Activated naive CD4-positive, alpha-beta T cell treated with anti-CD3 and anti-CD28 coated beads, Interleukin-2, amount 10 ng/mL, durations not matched to agents 7 days and 5 days (primary cell): ENCODE measurements at regions not wholly inside any gene's neighbourhood (a gene's known extent, or its start where the extent isn't known, plus 50 kb on each side); places are given as distances from the start of the nearest gene placed in this dataset.
"Not testable (repeated sequence)": the region's sequence is repeated elsewhere in the genome, so short reads cannot be mapped to it uniquely, and the experiment has no call there.

Experiments used
- CTCF ChIA-PET: fragments of 350-600 bp; sonication (Branson Sonifier 250); formaldehyde crosslinking; loops from one replicate; lab custom pipeline; 2021; ENCODE audit warnings: antibody characterized with exemption; lab: Charles Lee
- DNase-seq: peaks from one replicate; pipeline ENCODE4 v3.0.0-alpha.2; 2020
- H3K27ac Mint-ChIP-seq: one replicate; pipeline ENCODE4 v1.8.0; 2021; ENCODE audit warnings: mild to moderate bottlenecking, moderate library complexity, mixed read lengths
- H3K27me3 Mint-ChIP-seq: one replicate; pipeline ENCODE4 v1.8.0; 2021; ENCODE audit warnings: mild to moderate bottlenecking, mixed read lengths
- H3K36me3 Mint-ChIP-seq: one replicate; pipeline ENCODE4 v1.8.0; 2021; ENCODE audit warnings: mixed read lengths
- H3K4me1 Mint-ChIP-seq: one replicate; pipeline ENCODE4 v1.8.0; 2021; ENCODE audit warnings: mixed read lengths
- H3K4me3 Mint-ChIP-seq: one replicate; pipeline ENCODE4 v1.8.0; 2021; ENCODE audit warnings: mild to moderate bottlenecking, moderate library complexity, mixed read lengths
- H3K9me3 Mint-ChIP-seq: one replicate; pipeline ENCODE4 v1.8.0; 2021; ENCODE audit warnings: mixed read lengths

- Mint-ChIP-seq H3K9me3 (no peaks in the 10 kb centered on the region), H3K4me3 (no peak overlapping the region)
- CTCF ChIA-PET, result interaction anchor here (1.4 to 2.5 kb wide), 2 partner anchors 9 to 13 kb away, joined by 3 to 19 read pairs; no protein-coding TSS in a partner anchor
These were observed 215.5 kb downstream of the TFCP2L1 start for GRCh38 chr2:121069434-121069969.

DNA sequence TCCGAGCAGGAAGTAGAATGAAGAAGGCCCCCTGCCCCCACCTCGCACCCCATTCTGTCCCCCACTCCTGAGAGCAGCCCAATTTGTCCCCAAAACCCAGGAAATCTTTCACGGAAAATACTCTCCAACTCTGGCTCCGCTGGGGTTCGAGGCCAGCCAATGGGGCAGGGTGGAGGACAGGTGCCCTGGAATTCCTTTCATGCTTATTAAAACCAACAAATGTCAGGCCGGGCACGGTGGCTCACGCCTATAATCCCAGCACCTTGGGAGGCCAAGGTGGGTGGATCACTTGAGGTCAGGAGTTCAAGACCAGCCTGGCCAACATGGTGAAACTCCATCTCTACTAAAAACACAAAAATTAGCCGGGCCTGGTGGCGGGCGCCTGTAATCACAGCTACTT, 214.9 kb downstream of the TFCP2L1 start:
- not testable (repeated sequence) for H3K9me3 Mint-ChIP-seq, DNase-seq, H3K27me3 Mint-ChIP-seq, H3K4me1 Mint-ChIP-seq, H3K4me3 Mint-ChIP-seq, H3K36me3 Mint-ChIP-seq, H3K27ac Mint-ChIP-seq
- CTCF ChIA-PET, result interaction anchor here (2.5 kb wide), 1 partner anchor 12 kb away, joined by 19 read pairs; no protein-coding TSS in a partner anchor

More at GRCh38 chr2:121069434-121069969, 215.5 kb downstream of the TFCP2L1 start:
- DNase-seq, result no peak
- Mint-ChIP-seq H3K4me1 (no peaks in the 10 kb centered on the region), H3K27ac (no peak overlapping the region), H3K27me3 (no peaks in the 10 kb centered on the region), H3K36me3 (no peaks in the 10 kb centered on the region)

- Mint-ChIP-seq H3K9me3 (no peaks in the 10 kb centered on the region), H3K4me3 (no peak overlapping the region), H3K36me3 (no peaks in the 10 kb centered on the region), H3K4me1 (no peaks in the 10 kb centered on the region), H3K27ac (no peak overlapping the region), H3K27me3 (no peaks in the 10 kb centered on the region)
- peak; percentile 65 for DNase-seq
- CTCF ChIA-PET, result interaction anchor here (1.2 to 2.5 kb wide), 5 partner anchors 11 to 375 kb away, joined by 3 to 19 read pairs (median 4); no protein-coding TSS in a partner anchor
These were observed 213.9 kb downstream of the TFCP2L1 start for GRCh38 chr2:121071034-121071504.

- H3K9me3 Mint-ChIP-seq, result no peaks in the 10 kb centered on the region
- no peaks in the 10 kb centered on the region for H3K36me3 Mint-ChIP-seq
- no peaks in the 10 kb centered on the region for H3K4me1 Mint-ChIP-seq
- no peaks in the 10 kb centered on the region for H3K27me3 Mint-ChIP-seq
- no peak for DNase-seq
- H3K27ac Mint-ChIP-seq, result no peak overlapping the region
- no peak overlapping the region for H3K4me3 Mint-ChIP-seq
- CTCF ChIA-PET, result interaction anchor here (1.6 to 1.8 kb wide), 2 partner anchors 13 to 377 kb away, joined by 4 to 14 read pairs; no protein-coding TSS in a partner anchor
These were observed 212.2 kb downstream of the TFCP2L1 start for GRCh38 chr2:121072784-121073183.

GRCh38 chr2:121073320-121074210, 211.4 kb downstream of the TFCP2L1 start:
- H3K4me1 Mint-ChIP-seq, result no peaks in the 10 kb centered on the region
- no peaks in the 10 kb centered on the region for H3K9me3 Mint-ChIP-seq
- H3K27me3 Mint-ChIP-seq, result no peaks in the 10 kb centered on the region
- H3K36me3 Mint-ChIP-seq, result no peaks in the 10 kb centered on the region
- no peak overlapping the region for H3K4me3 Mint-ChIP-seq
- CTCF ChIA-PET, result interaction anchor here (2.2 kb wide), 1 partner anchor 12 kb away, joined by 7 read pairs; no protein-coding TSS in a partner anchor
- DNase-seq, result no peak
- H3K27ac Mint-ChIP-seq, result no peak overlapping the region

DNA sequence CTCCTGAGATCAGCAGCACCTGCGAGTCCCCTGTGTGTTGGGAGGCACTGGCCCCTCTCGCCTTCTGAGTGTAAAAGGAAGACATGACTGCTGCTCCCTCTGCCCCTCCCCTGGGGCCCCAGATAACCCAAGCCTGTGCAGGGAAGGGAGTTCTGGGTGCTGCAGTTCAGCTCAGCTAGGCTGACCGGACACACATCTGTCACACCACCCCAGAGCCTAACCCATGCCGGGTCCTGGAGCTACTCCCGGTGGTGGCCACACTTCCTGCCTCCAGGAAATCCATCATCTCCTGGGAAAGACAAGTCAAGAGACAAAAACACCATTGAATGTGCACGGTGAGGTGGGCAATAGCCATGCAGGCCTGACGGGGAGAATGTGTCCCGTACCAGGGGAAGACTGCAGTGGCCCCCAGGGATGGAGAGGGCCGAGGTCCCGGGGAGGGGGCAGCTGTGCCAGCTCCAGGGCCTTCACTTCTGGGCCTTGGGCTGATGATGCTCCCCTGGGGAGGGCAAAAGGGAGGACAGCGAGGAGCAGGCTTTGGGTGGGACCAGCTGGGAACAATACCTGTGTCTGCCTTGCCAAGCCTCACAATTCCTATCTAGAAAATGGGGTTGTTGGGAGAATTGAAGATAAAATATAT, 210.6 kb downstream of the TFCP2L1 start:
- Mint-ChIP-seq H3K4me3 (no peak overlapping the region), H3K4me1 (no peaks in the 10 kb centered on the region), H3K36me3 (no peaks in the 10 kb centered on the region), H3K27me3 (no peaks in the 10 kb centered on the region), H3K27ac (no peak overlapping the region), H3K9me3 (no peaks in the 10 kb centered on the region)
- CTCF ChIA-PET, result interaction anchor here (0.5 to 2.2 kb wide), 2 partner anchors 11 to 390 kb away, joined by 4 to 7 read pairs; no protein-coding TSS in a partner anchor
- no peak for DNase-seq

- Mint-ChIP-seq H3K36me3 (no peaks in the 10 kb centered on the region), H3K4me3 (no peak overlapping the region), H3K27me3 (no peaks in the 10 kb centered on the region), H3K4me1 (no peaks in the 10 kb centered on the region), H3K9me3 (no peaks in the 10 kb centered on the region), H3K27ac (no peak overlapping the region)
- no peak for DNase-seq
- CTCF ChIA-PET, result interaction anchor here (0.5 to 2.2 kb wide), 3 partner anchors 9 to 391 kb away, joined by 3 to 7 read pairs (median 4); no protein-coding TSS in a partner anchor
These were observed 209.9 kb downstream of the TFCP2L1 start for GRCh38 chr2:121075006-121075551.

DNA sequence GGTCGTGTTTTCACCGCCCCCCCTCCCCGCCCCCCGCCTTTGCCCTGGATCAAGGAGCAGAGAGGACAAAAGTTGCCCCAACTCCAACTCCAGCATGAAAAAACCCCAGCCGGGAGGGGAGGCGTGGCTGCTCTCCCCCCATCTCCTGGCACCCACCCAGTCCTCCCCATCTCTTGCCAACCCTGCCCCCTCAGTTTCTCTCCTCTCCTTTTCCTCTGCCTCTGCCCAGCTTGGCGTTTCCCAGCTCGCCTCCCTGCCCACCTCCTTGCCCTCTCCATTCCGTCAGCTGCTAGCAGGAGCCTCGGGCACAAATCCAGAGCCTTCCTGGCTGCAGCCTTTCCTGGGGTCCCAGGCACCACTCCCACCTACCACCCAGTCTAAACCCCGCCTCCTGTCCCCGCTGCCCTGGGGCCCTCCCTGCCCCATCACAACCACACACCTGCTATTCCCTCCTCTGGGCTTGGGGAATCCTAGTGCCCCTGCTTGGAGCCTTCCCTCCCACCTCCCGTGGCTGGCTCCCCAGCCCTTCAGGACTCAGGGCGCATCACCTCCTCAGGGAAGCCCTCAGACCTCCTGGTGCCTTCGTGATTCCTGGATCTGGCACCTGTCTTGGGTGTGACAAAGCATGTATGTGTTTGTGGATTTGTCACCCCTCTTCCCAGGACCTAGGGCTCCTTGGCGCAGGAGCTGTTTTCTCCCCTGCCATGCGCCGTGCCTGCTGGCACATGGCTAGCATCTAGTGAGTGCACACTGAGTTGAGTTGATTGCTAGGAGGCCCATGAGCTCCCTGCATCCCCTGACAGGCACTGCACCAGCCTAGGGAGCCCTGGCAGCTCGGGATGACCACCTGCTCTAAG, 209.1 kb downstream of the TFCP2L1 start:
- no peak overlapping the region for H3K4me3 Mint-ChIP-seq
- H3K36me3 Mint-ChIP-seq, result no peaks in the 10 kb centered on the region
- no peaks in the 10 kb centered on the region for H3K9me3 Mint-ChIP-seq
- CTCF ChIA-PET, result interaction anchor here (0.9 to 2.5 kb wide), 4 partner anchors 8 to 377 kb away, joined by 3 to 9 read pairs (median 5); no protein-coding TSS in a partner anchor
- H3K27ac Mint-ChIP-seq, result no peak overlapping the region
- H3K27me3 Mint-ChIP-seq, result no peaks in the 10 kb centered on the region
- no peaks in the 10 kb centered on the region for H3K4me1 Mint-ChIP-seq
- no peak for DNase-seq

GRCh38 chr2:121076498-121076820, 208.5 kb downstream of the TFCP2L1 start:
- Mint-ChIP-seq H3K27me3 (peaks cover 3% of the 10 kb centered on the region), H3K36me3 (no peaks in the 10 kb centered on the region), H3K4me1 (no peaks in the 10 kb centered on the region), H3K4me3 (no peak overlapping the region), H3K27ac (no peak overlapping the region), H3K9me3 (no peaks in the 10 kb centered on the region)
- DNase-seq, result no peak
- CTCF ChIA-PET, result interaction anchor here (0.9 to 2.5 kb wide), 4 partner anchors 9 to 377 kb away, joined by 3 to 13 read pairs (median 6); no protein-coding TSS in a partner anchor

- peak; percentile 78 for DNase-seq
- no peaks in the 10 kb centered on the region for H3K36me3 Mint-ChIP-seq
- no peak overlapping the region for H3K4me3 Mint-ChIP-seq
- H3K9me3 Mint-ChIP-seq, result no peaks in the 10 kb centered on the region
- H3K27ac Mint-ChIP-seq, result no peak overlapping the region
- CTCF ChIA-PET, result interaction anchor here (0.8 to 2.5 kb wide), 8 partner anchors 9 to 381 kb away, joined by 3 to 13 read pairs (median 4); no protein-coding TSS in a partner anchor
- H3K27me3 Mint-ChIP-seq, result peaks cover 4% of the 10 kb centered on the region
- H3K4me1 Mint-ChIP-seq, result no peaks in the 10 kb centered on the region
These were observed 208.0 kb downstream of the TFCP2L1 start for GRCh38 chr2:121076885-121077549.

DNA sequence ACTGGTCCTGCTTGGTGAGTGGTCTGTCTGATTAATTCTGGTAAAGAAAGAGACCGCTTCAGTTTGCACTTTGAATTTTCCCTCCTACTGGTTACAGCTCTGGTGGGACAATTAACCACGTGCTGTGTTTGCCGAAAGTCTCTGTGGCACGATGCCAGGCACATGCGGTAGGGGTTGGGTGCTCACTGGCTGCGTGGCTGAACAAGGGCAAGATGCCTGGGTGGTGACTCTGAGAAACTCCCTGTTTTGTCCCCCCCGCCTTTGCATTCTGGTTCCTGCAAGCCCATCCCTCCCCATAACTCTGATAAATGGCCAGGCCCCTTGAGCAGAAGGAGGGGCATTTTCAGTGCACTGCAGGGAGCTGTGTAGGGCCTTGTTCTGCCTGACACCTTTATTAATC, 206.1 kb downstream of the TFCP2L1 start:
- no peak overlapping the region for H3K4me3 Mint-ChIP-seq
- no peaks in the 10 kb centered on the region for H3K4me1 Mint-ChIP-seq
- CTCF ChIA-PET, result interaction anchor here (0.6 to 2.6 kb wide), 8 partner anchors 16 to 389 kb away, joined by 3 to 16 read pairs (median 4); no protein-coding TSS in a partner anchor
- no peak overlapping the region for H3K27ac Mint-ChIP-seq
- H3K27me3 Mint-ChIP-seq, result peaks cover 4% of the 10 kb centered on the region
- no peaks in the 10 kb centered on the region for H3K36me3 Mint-ChIP-seq
- DNase-seq, result no peak
- no peaks in the 10 kb centered on the region for H3K9me3 Mint-ChIP-seq

GRCh38 chr2:121080013-121080772, 204.8 kb downstream of the TFCP2L1 start:
- DNase-seq, result peak; percentile 58
- H3K36me3 Mint-ChIP-seq, result no peaks in the 10 kb centered on the region

More at GRCh38 chr2:121080013-121080772, 204.8 kb downstream of the TFCP2L1 start:
- CTCF ChIA-PET, result interaction anchor here (0.6 to 5.5 kb wide), 16 partner anchors 9 to 677 kb away, joined by 3 to 19 read pairs (median 3); no protein-coding TSS in a partner anchor
- no peaks in the 10 kb centered on the region for H3K9me3 Mint-ChIP-seq
- no peak overlapping the region for H3K4me3 Mint-ChIP-seq
- H3K4me1 Mint-ChIP-seq, result no peaks in the 10 kb centered on the region
- no peak overlapping the region for H3K27ac Mint-ChIP-seq
- peaks cover 8% of the 10 kb centered on the region for H3K27me3 Mint-ChIP-seq
